Liver (tissue), 8 donors: ENCODE measurements at regions not wholly inside any gene's neighbourhood (a gene's known extent, or its start where the extent isn't known, plus 50 kb on each side); places are given as distances from the start of the nearest gene placed in this dataset.
A peak's percentile ranks its signal among the peaks of the same experiment; 100 is the strongest.

Experiments used
- DNase-seq: peaks from one replicate; pipeline ENCODE4 v3.0.0-alpha.2; 2017; ENCODE audit warnings: low spot score
- H3K27ac ChIP-seq, 2 donors: one replicate each; pipeline ENCODE4 v1.7.0; 2013; ENCODE audit warnings: inconsistent platforms in 2 of 2, low read length in 2 of 2, control low read depth in 1 of 2, low read depth in 1 of 2, mild to moderate bottlenecking in 1 of 2
- H3K27me3 ChIP-seq, 4 donors: one replicate each; pipeline versions ENCODE4 v1.6.1 to v1.7.0; 2013; ENCODE audit warnings: low read length in 3 of 4, inconsistent platforms in 1 of 4, mild to moderate bottlenecking in 1 of 4, moderate library complexity in 1 of 4; ENCODE audit not compliant: control insufficient read depth in 4 of 4, insufficient read depth in 4 of 4
- H3K36me3 ChIP-seq, 4 donors: one replicate each; pipeline versions ENCODE4 v1.6.1 to v1.7.0; 2013; ENCODE audit warnings: low read length in 3 of 4, mild to moderate bottlenecking in 3 of 4, low read depth in 1 of 4, moderate library complexity in 1 of 4; ENCODE audit not compliant: control insufficient read depth in 4 of 4, insufficient read depth in 3 of 4
- H3K4me1 ChIP-seq, 4 donors: one replicate each; pipeline versions ENCODE4 v1.6.1 to v1.7.0; 2013; ENCODE audit warnings: low read length in 3 of 4, mild to moderate bottlenecking in 3 of 4, moderate library complexity in 1 of 4; ENCODE audit not compliant: control insufficient read depth in 4 of 4, insufficient read depth in 4 of 4
- H3K4me3 ChIP-seq, 3 donors: one replicate each; pipeline versions ENCODE4 v1.6.1 to v1.7.0; 2013; ENCODE audit warnings: low read length in 3 of 3, control low read depth in 1 of 3, low read depth in 1 of 3, mild to moderate bottlenecking in 1 of 3
- H3K9ac ChIP-seq, 2 donors: one replicate each; pipeline ENCODE4 v1.7.0; 2013; ENCODE audit warnings: low read length in 2 of 2, mild to moderate bottlenecking in 2 of 2, moderate library complexity in 2 of 2, control low read depth in 1 of 2, low read depth in 1 of 2
- H3K9me3 ChIP-seq, 4 donors: one replicate each; pipeline versions ENCODE4 v1.6.1 to v1.7.0; 2013; ENCODE audit warnings: low read length in 3 of 4; ENCODE audit not compliant: control insufficient read depth in 4 of 4
- FOXA1 ChIP-seq: IDR thresholded peaks from 2 replicates; pipeline ENCODE4 v1.6.1; 2016; ENCODE audit warnings: antibody characterized with exemption
- FOXA2 ChIP-seq: IDR thresholded peaks from 2 replicates; pipeline ENCODE4 v1.6.1; 2016; ENCODE audit warnings: antibody characterized with exemption
- GABPA ChIP-seq, 2 donors: IDR thresholded peaks in 1 of 2; conservative IDR thresholded peaks in 1 of 2; 2 replicates each; pipeline ENCODE4 v1.6.1; 2016; ENCODE audit warnings: antibody characterized with exemption in 2 of 2, mild to moderate bottlenecking in 1 of 2, moderate library complexity in 1 of 2
- HNF4A ChIP-seq, 2 donors: conservative IDR thresholded peaks; 2 replicates each; pipeline ENCODE4 v1.6.1; 2016; ENCODE audit warnings: antibody characterized with exemption in 2 of 2, mild to moderate bottlenecking in 2 of 2
- HNF4G ChIP-seq: IDR thresholded peaks from 2 replicates; pipeline ENCODE4 v1.6.1; 2016; ENCODE audit warnings: antibody characterized with exemption
- JUND ChIP-seq, 2 donors: IDR thresholded peaks; 2 replicates each; pipeline ENCODE4 v1.6.1; 2016; ENCODE audit warnings: antibody characterized with exemption in 2 of 2
- NR2F2 ChIP-seq: IDR thresholded peaks from 2 replicates; pipeline ENCODE4 v1.6.1; 2016; ENCODE audit warnings: antibody characterized with exemption
- RAD21 ChIP-seq, 2 donors: IDR thresholded peaks; 2 replicates each; pipeline ENCODE4 v1.6.1; 2016; ENCODE audit warnings: antibody characterized with exemption in 2 of 2, mild to moderate bottlenecking in 2 of 2
- RXRA ChIP-seq, 2 donors: IDR thresholded peaks; 2 replicates each; pipeline ENCODE4 v1.6.1; 2017 to 2018; ENCODE audit warnings: antibody characterized with exemption in 2 of 2, mild to moderate bottlenecking in 1 of 2
- SP1 ChIP-seq: IDR thresholded peaks from 2 replicates; pipeline ENCODE4 v1.6.1; 2018; ENCODE audit warnings: antibody characterized with exemption, mild to moderate bottlenecking
- TAF1 ChIP-seq: conservative IDR thresholded peaks from 2 replicates; pipeline ENCODE4 v1.6.1; 2016; ENCODE audit warnings: antibody characterized with exemption, mild to moderate bottlenecking
- YY1 ChIP-seq: IDR thresholded peaks from 2 replicates; pipeline ENCODE4 v1.6.1; 2016; ENCODE audit warnings: antibody characterized with exemption, mild to moderate bottlenecking
- WGBS: extraction: QIAGEN DNeasy Blood & Tissue Kit; methylation state at CpG from one replicate; pipeline ENCODE4 v1.1.7; 2013; 5-methylcytosine and 5-hydroxymethylcytosine counted together
- TF ChIP-seq, protein P1 (sequence below): fragments of 150-350 bp; IDR thresholded peaks from 2 replicates; pipeline ENCODE4 v1.5.1; 2017; ENCODE audit warnings: improper control_type of control experiment, low read depth, low read length; ENCODE audit not compliant: missing input control
- TF ChIP-seq, protein P2 (sequence below): IDR thresholded peaks from 2 replicates; pipeline ENCODE4 v1.6.1; 2016; ENCODE audit warnings: antibody characterized with exemption, mild to moderate bottlenecking
- TF ChIP-seq, protein P3 (sequence below): IDR thresholded peaks from 2 replicates; pipeline ENCODE4 v1.6.1; 2016; ENCODE audit warnings: antibody characterized with exemption
- TF ChIP-seq, protein P4 (sequence below): IDR thresholded peaks from 2 replicates; pipeline ENCODE4 v1.6.1; 2016; ENCODE audit warnings: antibody characterized with exemption
- donor health status: healthy.
- donor health status: healthy.
- donor health status: healthy.
- donor health status: healthy.
- donor health status: healthy.

DNA sequence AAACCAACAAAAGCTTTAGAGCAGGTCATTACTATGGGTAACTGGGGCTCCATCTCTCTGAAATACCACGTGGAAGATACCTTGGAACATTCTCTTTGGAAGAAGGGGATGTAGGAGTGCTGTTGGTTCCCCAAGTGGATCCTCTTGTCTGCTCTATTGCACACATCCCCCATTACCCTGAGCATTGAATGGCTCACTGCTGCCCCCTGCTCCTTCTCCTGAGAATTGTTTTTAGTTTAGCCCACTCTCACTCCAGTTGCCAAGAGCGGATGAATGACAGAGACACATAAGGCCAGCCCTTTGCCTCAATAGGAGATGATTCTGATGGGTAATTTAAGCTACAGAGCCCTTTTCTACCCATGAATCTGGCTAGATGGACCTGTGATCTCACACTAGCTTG, 135.6 kb upstream of the SUCLG2 start:
- no peak overlapping the region for H3K9ac ChIP-seq
- no peaks in the 10 kb centered on the region for H3K27me3 ChIP-seq
- peak; percentile 62 for DNase-seq
- H3K36me3 ChIP-seq = no peaks in the 10 kb centered on the region
- no peak overlapping the region for H3K27ac ChIP-seq
- H3K4me1 ChIP-seq = no peaks in the 10 kb centered on the region
- 49% methylated on average over 2 of the region's 2 CpGs for WGBS
- H3K4me3 ChIP-seq = no peak overlapping the region
- H3K9me3 ChIP-seq = peaks cover 0 to 1% (median 0%) of the 10 kb centered on the region in 4 donors
- TF ChIP-seq FOXA1 (no peak), NR2F2 (no peak), RAD21 (IDR thresholded peaks at IDR 0.05) (peak; percentile 87 to 94), RXRA (IDR thresholded peaks at IDR 0.05) (no peak)
- TF ChIP-seq, protein P1, sequence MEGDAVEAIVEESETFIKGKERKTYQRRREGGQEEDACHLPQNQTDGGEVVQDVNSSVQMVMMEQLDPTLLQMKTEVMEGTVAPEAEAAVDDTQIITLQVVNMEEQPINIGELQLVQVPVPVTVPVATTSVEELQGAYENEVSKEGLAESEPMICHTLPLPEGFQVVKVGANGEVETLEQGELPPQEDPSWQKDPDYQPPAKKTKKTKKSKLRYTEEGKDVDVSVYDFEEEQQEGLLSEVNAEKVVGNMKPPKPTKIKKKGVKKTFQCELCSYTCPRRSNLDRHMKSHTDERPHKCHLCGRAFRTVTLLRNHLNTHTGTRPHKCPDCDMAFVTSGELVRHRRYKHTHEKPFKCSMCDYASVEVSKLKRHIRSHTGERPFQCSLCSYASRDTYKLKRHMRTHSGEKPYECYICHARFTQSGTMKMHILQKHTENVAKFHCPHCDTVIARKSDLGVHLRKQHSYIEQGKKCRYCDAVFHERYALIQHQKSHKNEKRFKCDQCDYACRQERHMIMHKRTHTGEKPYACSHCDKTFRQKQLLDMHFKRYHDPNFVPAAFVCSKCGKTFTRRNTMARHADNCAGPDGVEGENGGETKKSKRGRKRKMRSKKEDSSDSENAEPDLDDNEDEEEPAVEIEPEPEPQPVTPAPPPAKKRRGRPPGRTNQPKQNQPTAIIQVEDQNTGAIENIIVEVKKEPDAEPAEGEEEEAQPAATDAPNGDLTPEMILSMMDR = peak; percentile 69
- TF ChIP-seq, protein P2, sequence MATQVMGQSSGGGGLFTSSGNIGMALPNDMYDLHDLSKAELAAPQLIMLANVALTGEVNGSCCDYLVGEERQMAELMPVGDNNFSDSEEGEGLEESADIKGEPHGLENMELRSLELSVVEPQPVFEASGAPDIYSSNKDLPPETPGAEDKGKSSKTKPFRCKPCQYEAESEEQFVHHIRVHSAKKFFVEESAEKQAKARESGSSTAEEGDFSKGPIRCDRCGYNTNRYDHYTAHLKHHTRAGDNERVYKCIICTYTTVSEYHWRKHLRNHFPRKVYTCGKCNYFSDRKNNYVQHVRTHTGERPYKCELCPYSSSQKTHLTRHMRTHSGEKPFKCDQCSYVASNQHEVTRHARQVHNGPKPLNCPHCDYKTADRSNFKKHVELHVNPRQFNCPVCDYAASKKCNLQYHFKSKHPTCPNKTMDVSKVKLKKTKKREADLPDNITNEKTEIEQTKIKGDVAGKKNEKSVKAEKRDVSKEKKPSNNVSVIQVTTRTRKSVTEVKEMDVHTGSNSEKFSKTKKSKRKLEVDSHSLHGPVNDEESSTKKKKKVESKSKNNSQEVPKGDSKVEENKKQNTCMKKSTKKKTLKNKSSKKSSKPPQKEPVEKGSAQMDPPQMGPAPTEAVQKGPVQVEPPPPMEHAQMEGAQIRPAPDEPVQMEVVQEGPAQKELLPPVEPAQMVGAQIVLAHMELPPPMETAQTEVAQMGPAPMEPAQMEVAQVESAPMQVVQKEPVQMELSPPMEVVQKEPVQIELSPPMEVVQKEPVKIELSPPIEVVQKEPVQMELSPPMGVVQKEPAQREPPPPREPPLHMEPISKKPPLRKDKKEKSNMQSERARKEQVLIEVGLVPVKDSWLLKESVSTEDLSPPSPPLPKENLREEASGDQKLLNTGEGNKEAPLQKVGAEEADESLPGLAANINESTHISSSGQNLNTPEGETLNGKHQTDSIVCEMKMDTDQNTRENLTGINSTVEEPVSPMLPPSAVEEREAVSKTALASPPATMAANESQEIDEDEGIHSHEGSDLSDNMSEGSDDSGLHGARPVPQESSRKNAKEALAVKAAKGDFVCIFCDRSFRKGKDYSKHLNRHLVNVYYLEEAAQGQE = peak; percentile 29

DNA sequence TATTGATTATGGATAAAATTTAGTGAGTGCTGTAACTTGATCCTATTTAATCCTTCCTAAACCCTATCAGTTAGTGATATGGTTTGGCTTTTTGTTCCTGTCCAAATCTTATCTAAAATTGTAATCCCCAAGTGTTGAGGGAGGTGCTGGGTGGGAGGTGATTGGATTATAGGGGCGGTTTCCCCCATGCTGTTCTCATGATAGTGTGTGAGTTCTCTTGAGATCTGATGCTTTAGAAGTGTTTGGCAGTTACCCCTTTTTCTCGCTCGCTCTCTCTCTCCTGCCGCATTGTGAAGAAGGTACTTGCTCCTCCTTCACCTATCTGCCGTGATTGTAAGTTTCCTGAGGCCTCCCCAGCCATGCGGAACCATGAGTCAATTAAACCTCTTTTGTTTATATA, 134.0 kb upstream of the SUCLG2 start:
- H3K9me3 ChIP-seq = no peaks in the 10 kb centered on the region
- no peaks in the 10 kb centered on the region for H3K4me1 ChIP-seq
- H3K4me3 ChIP-seq = no peak overlapping the region
- H3K27ac ChIP-seq = no peak overlapping the region
- TF ChIP-seq GABPA (IDR thresholded peaks at IDR 0.05 in 1 of 2, conservative IDR thresholded peaks at IDR 0.05 in 1 of 2) = no peak
- no peak for TF ChIP-seq RXRA (IDR thresholded peaks at IDR 0.05)
- no peak for TF ChIP-seq FOXA1
- TF ChIP-seq, protein P1 = no peak
- TF ChIP-seq, protein P3, sequence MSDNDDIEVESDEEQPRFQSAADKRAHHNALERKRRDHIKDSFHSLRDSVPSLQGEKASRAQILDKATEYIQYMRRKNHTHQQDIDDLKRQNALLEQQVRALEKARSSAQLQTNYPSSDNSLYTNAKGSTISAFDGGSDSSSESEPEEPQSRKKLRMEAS = no peak
- TF ChIP-seq FOXA2 = no peak
- TF ChIP-seq, protein P2 = no peak
- no peak for TF ChIP-seq NR2F2
- no peak for TF ChIP-seq HNF4G
- no peak for TF ChIP-seq YY1
- no peak for TF ChIP-seq JUND (IDR thresholded peaks at IDR 0.05)
- TF ChIP-seq HNF4A (conservative IDR thresholded peaks at IDR 0.05) = no peak
- no peak for TF ChIP-seq SP1
- TF ChIP-seq TAF1 = no peak
- TF ChIP-seq, protein P4, sequence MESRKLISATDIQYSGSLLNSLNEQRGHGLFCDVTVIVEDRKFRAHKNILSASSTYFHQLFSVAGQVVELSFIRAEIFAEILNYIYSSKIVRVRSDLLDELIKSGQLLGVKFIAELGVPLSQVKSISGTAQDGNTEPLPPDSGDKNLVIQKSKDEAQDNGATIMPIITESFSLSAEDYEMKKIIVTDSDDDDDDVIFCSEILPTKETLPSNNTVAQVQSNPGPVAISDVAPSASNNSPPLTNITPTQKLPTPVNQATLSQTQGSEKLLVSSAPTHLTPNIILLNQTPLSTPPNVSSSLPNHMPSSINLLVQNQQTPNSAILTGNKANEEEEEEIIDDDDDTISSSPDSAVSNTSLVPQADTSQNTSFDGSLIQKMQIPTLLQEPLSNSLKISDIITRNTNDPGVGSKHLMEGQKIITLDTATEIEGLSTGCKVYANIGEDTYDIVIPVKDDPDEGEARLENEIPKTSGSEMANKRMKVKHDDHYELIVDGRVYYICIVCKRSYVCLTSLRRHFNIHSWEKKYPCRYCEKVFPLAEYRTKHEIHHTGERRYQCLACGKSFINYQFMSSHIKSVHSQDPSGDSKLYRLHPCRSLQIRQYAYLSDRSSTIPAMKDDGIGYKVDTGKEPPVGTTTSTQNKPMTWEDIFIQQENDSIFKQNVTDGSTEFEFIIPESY = no peak
- no peaks in the 10 kb centered on the region for H3K36me3 ChIP-seq
- no peak for DNase-seq
- no peaks in the 10 kb centered on the region for H3K27me3 ChIP-seq
- H3K9ac ChIP-seq = no peak overlapping the region
- WGBS = 93% methylated on average over 6 of the region's 6 CpGs
